ENCODE measurements at regions not wholly inside any gene's neighbourhood (a gene's known extent, or its start where the extent isn't known, plus 50 kb on each side); places are given as distances from the start of the nearest gene placed in this dataset.
A peak's percentile ranks its signal among the peaks of the same experiment; 100 is the strongest.

GRCh38 chr6:66662721-66663507 lies 955.9 kb upstream of the EYS start:
- no peak overlapping the region for H3K4me2 ChIP-seq
- no peaks in the 10 kb centered on the region for H4K20me1 ChIP-seq (ENCODE audit: insufficient read depth, poor library complexity, severe bottlenecking)
- H3K27me3 ChIP-seq: no peaks in the 10 kb centered on the region
- H3K4me1 ChIP-seq (ENCODE audit: insufficient read depth): no peaks in the 10 kb centered on the region
- no peak for DNase-seq (ENCODE audit: low spot score)
- TF ChIP-seq, protein P1, sequence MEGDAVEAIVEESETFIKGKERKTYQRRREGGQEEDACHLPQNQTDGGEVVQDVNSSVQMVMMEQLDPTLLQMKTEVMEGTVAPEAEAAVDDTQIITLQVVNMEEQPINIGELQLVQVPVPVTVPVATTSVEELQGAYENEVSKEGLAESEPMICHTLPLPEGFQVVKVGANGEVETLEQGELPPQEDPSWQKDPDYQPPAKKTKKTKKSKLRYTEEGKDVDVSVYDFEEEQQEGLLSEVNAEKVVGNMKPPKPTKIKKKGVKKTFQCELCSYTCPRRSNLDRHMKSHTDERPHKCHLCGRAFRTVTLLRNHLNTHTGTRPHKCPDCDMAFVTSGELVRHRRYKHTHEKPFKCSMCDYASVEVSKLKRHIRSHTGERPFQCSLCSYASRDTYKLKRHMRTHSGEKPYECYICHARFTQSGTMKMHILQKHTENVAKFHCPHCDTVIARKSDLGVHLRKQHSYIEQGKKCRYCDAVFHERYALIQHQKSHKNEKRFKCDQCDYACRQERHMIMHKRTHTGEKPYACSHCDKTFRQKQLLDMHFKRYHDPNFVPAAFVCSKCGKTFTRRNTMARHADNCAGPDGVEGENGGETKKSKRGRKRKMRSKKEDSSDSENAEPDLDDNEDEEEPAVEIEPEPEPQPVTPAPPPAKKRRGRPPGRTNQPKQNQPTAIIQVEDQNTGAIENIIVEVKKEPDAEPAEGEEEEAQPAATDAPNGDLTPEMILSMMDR (IDR thresholded peaks at IDR 0.05; ENCODE audit: poor library complexity): no peak
- TF ChIP-seq EZH2phosphoT487 (IDR thresholded peaks at IDR 0.05; ENCODE audit: low read depth, severe bottlenecking, unreplicated experiment) (no peak), EZH2 (IDR thresholded peaks at IDR 0.05; ENCODE audit: borderline replicate concordance) (no peak)
- H3K27ac ChIP-seq: no peak overlapping the region
- no peak overlapping the region for H3K4me3 ChIP-seq
- no peaks in the 10 kb centered on the region for H3K79me2 ChIP-seq
- no peaks in the 10 kb centered on the region for H3K9me2 ChIP-seq (replicated peaks; ENCODE audit: insufficient read depth)
- no peaks in the 10 kb centered on the region for H3K36me3 ChIP-seq (replicated peaks; ENCODE audit: insufficient read depth, low read depth)
- 59% methylated on average over 6 of the region's 6 CpGs for WGBS (ENCODE audit: low lambda C conversion rate, missing lambda C conversion rate)
- H2AFZ ChIP-seq: no peak overlapping the region
- no peaks in the 10 kb centered on the region for H3K9me3 ChIP-seq (ENCODE audit: low read depth)

- Histone ChIP-seq H3K4me3 (no peak overlapping the region), H3K27ac (no peak overlapping the region), H3K36me3 (replicated peaks; ENCODE audit: insufficient read depth, low read depth) (no peaks in the 10 kb centered on the region), H3K4me2 (no peak overlapping the region), H3K4me1 (ENCODE audit: insufficient read depth) (no peaks in the 10 kb centered on the region), H3K27me3 (no peaks in the 10 kb centered on the region), H3K79me2 (no peaks in the 10 kb centered on the region), H3K9me3 (ENCODE audit: low read depth) (no peaks in the 10 kb centered on the region), H4K20me1 (ENCODE audit: insufficient read depth, poor library complexity, severe bottlenecking) (no peaks in the 10 kb centered on the region), H3K9me2 (replicated peaks; ENCODE audit: insufficient read depth) (no peaks in the 10 kb centered on the region), H2AFZ (no peak overlapping the region)
- DNase-seq (ENCODE audit: low spot score): peak; percentile 28
- TF ChIP-seq, protein P1 (IDR thresholded peaks at IDR 0.05; ENCODE audit: poor library complexity): peak; percentile 74
- no peak for TF ChIP-seq EZH2phosphoT487 (IDR thresholded peaks at IDR 0.05; ENCODE audit: low read depth, severe bottlenecking, unreplicated experiment)
Measured at GRCh38 chr6:66662196-66662595, 955.2 kb upstream of the EYS start.

GRCh38 chr6:66655420-66655819 lies 948.4 kb upstream of the EYS start:
- no peaks in the 10 kb centered on the region for H3K36me3 ChIP-seq (replicated peaks; ENCODE audit: insufficient read depth, low read depth)
- H3K9me3 ChIP-seq (ENCODE audit: low read depth): no peaks in the 10 kb centered on the region
- DNase-seq (ENCODE audit: low spot score): no peak
- H3K4me2 ChIP-seq: no peak overlapping the region
- WGBS (ENCODE audit: low lambda C conversion rate, missing lambda C conversion rate): 93% methylated on average over 13 of the region's 13 CpGs
- no peaks in the 10 kb centered on the region for H4K20me1 ChIP-seq (ENCODE audit: insufficient read depth, poor library complexity, severe bottlenecking)
- H3K9me2 ChIP-seq (replicated peaks; ENCODE audit: insufficient read depth): no peaks in the 10 kb centered on the region
- H3K27ac ChIP-seq: no peak overlapping the region
- no peak overlapping the region for H3K4me3 ChIP-seq
- H3K79me2 ChIP-seq: no peaks in the 10 kb centered on the region
- H2AFZ ChIP-seq: no peak overlapping the region
- no peaks in the 10 kb centered on the region for H3K4me1 ChIP-seq (ENCODE audit: insufficient read depth)
- H3K27me3 ChIP-seq: no peaks in the 10 kb centered on the region
- no peak for TF ChIP-seq EZH2phosphoT487 (IDR thresholded peaks at IDR 0.05; ENCODE audit: low read depth, severe bottlenecking, unreplicated experiment)
- TF ChIP-seq, protein P1 (IDR thresholded peaks at IDR 0.05; ENCODE audit: poor library complexity): no peak

Measured in hepatocyte (in vitro differentiated cells).